ENCODE measurements at regions not wholly inside any gene's neighbourhood (a gene's known extent, or its start where the extent isn't known, plus 50 kb on each side); places are given as distances from the start of the nearest gene placed in this dataset.

- no peak for TF ChIP-seq CTCF (IDR thresholded peaks at IDR 0.05)
- no peak for TF ChIP-seq EZH2 (IDR thresholded peaks at IDR 0.05)
These were observed 819.8 kb upstream of the ID2 start for GRCh38 chr2:7861910-7862702.
